ENCODE measurements at regions not wholly inside any gene's neighbourhood (a gene's known extent, or its start where the extent isn't known, plus 50 kb on each side); places are given as distances from the start of the nearest gene placed in this dataset.
A peak's percentile ranks its signal among the peaks of the same experiment; 100 is the strongest.

DNA sequence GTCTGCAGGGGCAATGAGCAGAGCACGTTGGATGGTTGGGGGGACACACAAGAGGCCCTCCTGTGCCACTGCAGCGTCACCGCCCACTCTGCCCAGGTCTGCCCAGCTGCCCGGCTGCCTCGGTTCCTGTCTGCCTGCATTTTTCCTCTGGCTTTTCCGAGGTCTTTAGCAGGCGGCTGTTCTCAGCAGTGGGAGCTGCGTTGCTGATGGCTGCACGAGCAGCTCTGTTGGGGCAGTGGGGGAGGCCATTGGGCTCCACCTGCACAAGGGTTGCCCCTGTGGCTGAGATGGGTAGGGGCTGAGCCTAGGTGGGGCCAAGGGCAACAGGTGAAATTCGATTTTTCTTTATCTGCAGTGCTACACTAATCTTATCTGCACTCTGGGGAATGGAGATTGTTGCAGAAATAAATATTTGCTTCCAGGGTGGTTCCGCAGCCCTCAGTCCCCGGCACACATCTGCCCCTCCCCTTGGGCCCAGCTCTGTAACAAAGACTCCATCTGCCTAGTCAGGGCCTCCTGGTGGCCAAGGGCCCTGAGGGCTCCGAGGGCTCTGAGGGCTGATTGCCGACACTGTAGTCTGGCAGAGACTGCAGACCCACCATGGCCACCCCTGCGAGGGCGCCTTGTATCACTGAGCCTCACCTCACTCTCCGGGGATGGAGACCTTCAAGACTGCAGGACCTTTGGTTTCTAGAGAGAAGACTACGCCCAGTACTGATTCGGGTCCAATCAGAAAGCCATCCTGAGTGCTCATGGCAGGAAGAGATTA, 141.7 kb upstream of the SHH start:
- H3K27me3 ChIP-seq (ENCODE audit: control insufficient read depth in 4 of 4, insufficient read depth in 4 of 4, low read length in 3 of 4) = no peaks in the 10 kb centered on the region
- TF ChIP-seq, protein P1, sequence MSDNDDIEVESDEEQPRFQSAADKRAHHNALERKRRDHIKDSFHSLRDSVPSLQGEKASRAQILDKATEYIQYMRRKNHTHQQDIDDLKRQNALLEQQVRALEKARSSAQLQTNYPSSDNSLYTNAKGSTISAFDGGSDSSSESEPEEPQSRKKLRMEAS (IDR thresholded peaks at IDR 0.05) = no peak
- TF ChIP-seq RAD21 (IDR thresholded peaks at IDR 0.05) (peak; percentile 12 to 21), RXRA (IDR thresholded peaks at IDR 0.05) (peak in 1 of 2 donors; percentile 23)
- TF ChIP-seq, protein P2, sequence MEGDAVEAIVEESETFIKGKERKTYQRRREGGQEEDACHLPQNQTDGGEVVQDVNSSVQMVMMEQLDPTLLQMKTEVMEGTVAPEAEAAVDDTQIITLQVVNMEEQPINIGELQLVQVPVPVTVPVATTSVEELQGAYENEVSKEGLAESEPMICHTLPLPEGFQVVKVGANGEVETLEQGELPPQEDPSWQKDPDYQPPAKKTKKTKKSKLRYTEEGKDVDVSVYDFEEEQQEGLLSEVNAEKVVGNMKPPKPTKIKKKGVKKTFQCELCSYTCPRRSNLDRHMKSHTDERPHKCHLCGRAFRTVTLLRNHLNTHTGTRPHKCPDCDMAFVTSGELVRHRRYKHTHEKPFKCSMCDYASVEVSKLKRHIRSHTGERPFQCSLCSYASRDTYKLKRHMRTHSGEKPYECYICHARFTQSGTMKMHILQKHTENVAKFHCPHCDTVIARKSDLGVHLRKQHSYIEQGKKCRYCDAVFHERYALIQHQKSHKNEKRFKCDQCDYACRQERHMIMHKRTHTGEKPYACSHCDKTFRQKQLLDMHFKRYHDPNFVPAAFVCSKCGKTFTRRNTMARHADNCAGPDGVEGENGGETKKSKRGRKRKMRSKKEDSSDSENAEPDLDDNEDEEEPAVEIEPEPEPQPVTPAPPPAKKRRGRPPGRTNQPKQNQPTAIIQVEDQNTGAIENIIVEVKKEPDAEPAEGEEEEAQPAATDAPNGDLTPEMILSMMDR (IDR thresholded peaks at IDR 0.05; ENCODE audit: low read depth, low read length, missing input control) = peak; percentile 4
- no peak for DNase-seq (ENCODE audit: low spot score)
- 78% methylated on average over 19 of the region's 19 CpGs for WGBS
- no peak overlapping the region for H3K27ac ChIP-seq (ENCODE audit: low read depth in 1 of 2, low read length in 2 of 2)
- peaks cover 3 to 17% (median 12%) of the 10 kb centered on the region in 4 donors for H3K4me1 ChIP-seq (ENCODE audit: control insufficient read depth in 4 of 4, insufficient read depth in 4 of 4, low read length in 3 of 4)
- H3K9me3 ChIP-seq (ENCODE audit: control insufficient read depth in 4 of 4, low read length in 3 of 4) = no peaks in the 10 kb centered on the region
- no peak overlapping the region for H3K4me3 ChIP-seq (ENCODE audit: low read depth in 1 of 3, low read length in 3 of 3)
- H3K9ac ChIP-seq (ENCODE audit: low read depth in 1 of 2, low read length in 2 of 2) = no peak overlapping the region
- no peaks in the 10 kb centered on the region for H3K36me3 ChIP-seq (ENCODE audit: control insufficient read depth in 4 of 4, insufficient read depth in 3 of 4, low read depth in 1 of 4, low read length in 3 of 4)

DNA sequence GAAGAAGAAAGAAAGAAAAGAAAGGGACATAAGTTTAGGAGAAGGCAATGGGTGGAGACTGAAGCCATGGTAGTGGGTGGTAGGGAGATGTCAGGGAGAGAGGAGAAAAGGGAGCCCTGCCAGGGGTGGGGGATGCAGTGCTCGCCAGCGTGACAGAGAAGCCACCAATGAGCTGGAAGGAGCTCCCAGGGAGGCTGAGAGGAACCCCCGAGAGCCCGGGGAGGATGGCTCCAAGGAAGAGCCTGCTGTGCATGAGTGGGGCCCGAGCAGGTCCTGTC, 141.2 kb upstream of the SHH start:
- H3K27me3 ChIP-seq (ENCODE audit: control insufficient read depth in 4 of 4, insufficient read depth in 4 of 4, low read length in 3 of 4) = no peaks in the 10 kb centered on the region
- 87% methylated on average over 5 of the region's 5 CpGs for WGBS
- no peak overlapping the region for H3K4me3 ChIP-seq (ENCODE audit: low read depth in 1 of 3, low read length in 3 of 3)
- H3K9me3 ChIP-seq (ENCODE audit: control insufficient read depth in 4 of 4, low read length in 3 of 4) = no peaks in the 10 kb centered on the region
- TF ChIP-seq JUND (IDR thresholded peaks at IDR 0.05) (no peak), SP1 (IDR thresholded peaks at IDR 0.05) (no peak), FOXA2 (IDR thresholded peaks at IDR 0.05) (no peak), YY1 (IDR thresholded peaks at IDR 0.05) (no peak), FOXA1 (IDR thresholded peaks at IDR 0.05) (no peak), RXRA (IDR thresholded peaks at IDR 0.05) (no peak), HNF4A (conservative IDR thresholded peaks at IDR 0.05) (no peak), EGR1 (IDR thresholded peaks at IDR 0.05; ENCODE audit: low read depth in 2 of 2) (no peak), TAF1 (conservative IDR thresholded peaks at IDR 0.05) (no peak), HNF4G (IDR thresholded peaks at IDR 0.05) (no peak), NR2F2 (IDR thresholded peaks at IDR 0.05) (no peak), RAD21 (IDR thresholded peaks at IDR 0.05) (no peak)
- TF ChIP-seq, protein P2 (IDR thresholded peaks at IDR 0.05; ENCODE audit: low read depth, low read length, missing input control) = no peak
- TF ChIP-seq, protein P3, sequence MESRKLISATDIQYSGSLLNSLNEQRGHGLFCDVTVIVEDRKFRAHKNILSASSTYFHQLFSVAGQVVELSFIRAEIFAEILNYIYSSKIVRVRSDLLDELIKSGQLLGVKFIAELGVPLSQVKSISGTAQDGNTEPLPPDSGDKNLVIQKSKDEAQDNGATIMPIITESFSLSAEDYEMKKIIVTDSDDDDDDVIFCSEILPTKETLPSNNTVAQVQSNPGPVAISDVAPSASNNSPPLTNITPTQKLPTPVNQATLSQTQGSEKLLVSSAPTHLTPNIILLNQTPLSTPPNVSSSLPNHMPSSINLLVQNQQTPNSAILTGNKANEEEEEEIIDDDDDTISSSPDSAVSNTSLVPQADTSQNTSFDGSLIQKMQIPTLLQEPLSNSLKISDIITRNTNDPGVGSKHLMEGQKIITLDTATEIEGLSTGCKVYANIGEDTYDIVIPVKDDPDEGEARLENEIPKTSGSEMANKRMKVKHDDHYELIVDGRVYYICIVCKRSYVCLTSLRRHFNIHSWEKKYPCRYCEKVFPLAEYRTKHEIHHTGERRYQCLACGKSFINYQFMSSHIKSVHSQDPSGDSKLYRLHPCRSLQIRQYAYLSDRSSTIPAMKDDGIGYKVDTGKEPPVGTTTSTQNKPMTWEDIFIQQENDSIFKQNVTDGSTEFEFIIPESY (IDR thresholded peaks at IDR 0.05) = no peak
- TF ChIP-seq, protein P1 (IDR thresholded peaks at IDR 0.05) = no peak
- TF ChIP-seq, protein P4, sequence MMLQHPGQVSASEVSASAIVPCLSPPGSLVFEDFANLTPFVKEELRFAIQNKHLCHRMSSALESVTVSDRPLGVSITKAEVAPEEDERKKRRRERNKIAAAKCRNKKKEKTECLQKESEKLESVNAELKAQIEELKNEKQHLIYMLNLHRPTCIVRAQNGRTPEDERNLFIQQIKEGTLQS (IDR thresholded peaks at IDR 0.05) = no peak
- DNase-seq (ENCODE audit: low spot score) = no peak
- no peak overlapping the region for H3K27ac ChIP-seq (ENCODE audit: low read depth in 1 of 2, low read length in 2 of 2)
- H3K9ac ChIP-seq (ENCODE audit: low read depth in 1 of 2, low read length in 2 of 2) = no peak overlapping the region
- H3K36me3 ChIP-seq (ENCODE audit: control insufficient read depth in 4 of 4, insufficient read depth in 3 of 4, low read depth in 1 of 4, low read length in 3 of 4) = no peaks in the 10 kb centered on the region
- peaks cover 3 to 17% (median 12%) of the 10 kb centered on the region in 4 donors for H3K4me1 ChIP-seq (ENCODE audit: control insufficient read depth in 4 of 4, insufficient read depth in 4 of 4, low read length in 3 of 4)
